H1 (cell line): ENCODE measurements at regions not wholly inside any gene's neighbourhood (a gene's known extent, or its start where the extent isn't known, plus 50 kb on each side); places are given as distances from the start of the nearest gene placed in this dataset.

Experiments used
- CTCF ChIP-seq, 3 experiments: IDR thresholded peaks; 1 replicate in 2 of 3; 2 replicates in 1 of 3; pipeline versions ENCODE4 v1.5.1 to v1.6.1; 2011; ENCODE audit warnings: low read length in 3 of 3, mild to moderate bottlenecking in 3 of 3, inconsistent platforms in 2 of 3, low read depth in 1 of 3, moderate library complexity in 1 of 3; ENCODE audit not compliant: insufficient read depth in 1 of 3; ENCODE audit errors: control extremely low read depth in 1 of 3
- E2F6 ChIP-seq: IDR thresholded peaks from 2 replicates; pipeline ENCODE4 v1.6.1; 2012; ENCODE audit warnings: inconsistent platforms
- EZH2 ChIP-seq: fragments of 200-600 bp; sonication (generic); IDR thresholded peaks from 2 replicates; pipeline ENCODE4 v1.7.1; 2012; ENCODE audit warnings: low read depth, mild to moderate bottlenecking, moderate library complexity, low read length, inconsistent platforms; ENCODE audit not compliant: severe bottlenecking
- GABPA ChIP-seq: IDR thresholded peaks from 2 replicates; pipeline ENCODE4 v1.6.1; 2011; ENCODE audit warnings: mild to moderate bottlenecking, low read length, moderate library complexity, borderline replicate concordance; ENCODE audit not compliant: insufficient read depth
- JUN ChIP-seq: IDR thresholded peaks from 2 replicates; pipeline ENCODE4 v1.6.1; 2011; ENCODE audit warnings: low read depth, mild to moderate bottlenecking, improper control_type of control experiment, low read length
- MAFK ChIP-seq: IDR thresholded peaks from 2 replicates; pipeline ENCODE4 v1.6.1; 2012; ENCODE audit warnings: low read depth, mild to moderate bottlenecking, improper control_type of control experiment, low read length
- MAX ChIP-seq: IDR thresholded peaks from 2 replicates; pipeline ENCODE4 v1.6.1; 2012; ENCODE audit warnings: inconsistent platforms
- PHF8 ChIP-seq: fragments of 200-600 bp; sonication (generic); conservative IDR thresholded peaks from 2 replicates; pipeline ENCODE4 v1.7.1; 2012; ENCODE audit warnings: low read depth, mild to moderate bottlenecking, inconsistent platforms, low read length, moderate library complexity
- RNF2 ChIP-seq: fragments of 200-900, 300-1000 bp; sonication (generic); IDR thresholded peaks from 2 replicates; pipeline ENCODE4 v1.7.1; 2016; ENCODE audit warnings: borderline replicate concordance, low read depth, mild to moderate bottlenecking, antibody characterized with exemption, low read length; ENCODE audit not compliant: poor library complexity, severe bottlenecking; ENCODE audit errors: missing control alignments
- TAF1 ChIP-seq: IDR thresholded peaks from 2 replicates; pipeline ENCODE4 v1.6.1; 2011; ENCODE audit warnings: mild to moderate bottlenecking, low read depth, low read length
- TBP ChIP-seq: IDR thresholded peaks from 2 replicates; pipeline ENCODE4 v1.6.1; 2011; ENCODE audit warnings: low read depth, low read length, improper control_type of control experiment
- TCF12 ChIP-seq: IDR thresholded peaks from 2 replicates; pipeline ENCODE4 v1.6.1; 2011; ENCODE audit warnings: low read depth, mild to moderate bottlenecking, low read length
- YY1 ChIP-seq: IDR thresholded peaks from 2 replicates; pipeline ENCODE4 v1.6.1; 2011; ENCODE audit warnings: low read depth, mild to moderate bottlenecking, low read length

GRCh38 chr4:133498149-133498548 lies 349.1 kb downstream of the PCDH10 start:
- TF ChIP-seq PHF8 (no peak), TCF12 (no peak), CTCF (IDR thresholded peaks at IDR 0.05; ENCODE audit: control extremely low read depth in 1 of 3, insufficient read depth in 1 of 3, low read depth in 1 of 3, low read length in 3 of 3) (no peak), RNF2 (no peak), MAX (no peak), YY1 (no peak), MAFK (no peak), TBP (no peak), TAF1 (no peak), EZH2 (no peak), E2F6 (no peak), JUN (no peak), GABPA (no peak)
